AG08396 (cell line): ENCODE measurements at regions not wholly inside any gene's neighbourhood (a gene's known extent, or its start where the extent isn't known, plus 50 kb on each side); places are given as distances from the start of the nearest gene placed in this dataset.
A peak's percentile ranks its signal among the peaks of the same experiment; 100 is the strongest.

ENCODE experiments used
- DNase-seq: peaks from one replicate; pipeline ENCODE4 v3.0.0; 2012; ENCODE audit warnings: low spot score, mixed read lengths

DNA sequence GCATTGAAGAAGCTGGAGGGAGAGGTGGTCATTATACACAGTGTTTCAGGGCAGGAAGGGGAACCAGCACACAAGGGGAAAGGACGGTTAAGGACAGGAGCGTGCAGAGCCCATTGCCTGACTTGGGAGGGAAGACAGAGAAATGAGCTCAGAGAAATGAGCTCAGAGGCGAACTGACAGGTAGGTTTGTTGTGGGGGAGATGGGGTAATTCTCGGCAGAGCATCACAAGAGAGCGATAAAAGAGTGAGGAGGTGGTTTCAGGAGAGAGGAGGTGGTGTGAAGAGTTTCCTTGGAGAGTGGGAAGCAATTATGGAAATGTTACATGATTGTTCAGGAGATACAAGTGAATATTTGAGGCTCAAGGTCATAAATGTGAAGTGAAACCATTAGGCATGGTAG, 61.0 kb downstream of the MRGPRX1 start:
- DNase-seq = no peak

DNA sequence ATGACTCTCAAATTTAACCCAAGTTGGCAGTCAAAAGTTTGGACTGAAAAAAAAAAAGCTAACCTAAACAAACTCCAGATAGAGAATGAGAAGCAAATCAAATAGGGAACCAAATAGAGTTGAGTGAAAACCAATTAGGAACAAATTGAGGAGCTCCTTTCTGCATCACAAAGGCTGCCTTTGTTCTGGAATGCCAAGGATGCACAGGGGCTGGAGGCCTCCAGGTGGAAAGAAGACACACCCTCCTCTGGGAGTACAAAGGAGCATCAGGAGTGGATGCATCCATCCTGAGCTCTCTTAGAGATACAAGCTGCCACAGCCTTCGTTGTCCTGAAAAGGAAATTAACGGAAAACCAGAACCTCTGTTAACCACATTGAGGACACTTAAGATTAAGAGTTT, 73.3 kb downstream of the MRGPRX1 start:
- DNase-seq = no peak

DNA sequence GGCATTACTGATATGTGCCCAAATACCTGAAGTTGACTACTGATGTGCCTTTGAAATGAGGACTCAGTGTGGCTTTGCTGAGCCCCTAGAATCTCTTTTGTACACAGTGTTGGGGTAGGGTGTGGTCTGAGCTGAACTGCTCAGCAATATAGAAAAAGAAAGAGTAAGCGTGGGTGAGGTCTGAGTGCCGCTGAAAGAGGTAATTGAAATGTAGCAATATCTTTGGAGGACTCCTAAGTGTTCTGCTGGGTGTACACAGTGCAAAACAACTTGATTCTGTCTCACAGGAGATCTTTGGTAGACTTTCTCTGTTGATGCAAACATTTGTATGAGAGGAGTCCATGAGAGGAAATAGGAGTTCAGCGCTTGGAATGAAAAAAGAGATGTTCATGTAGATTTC, 73.7 kb upstream of the PTPN5 start:
- no peak for DNase-seq

- DNase-seq = no peak
These were observed 61.6 kb upstream of the PTPN5 start for GRCh38 chr11:18853086-18853720.

DNA sequence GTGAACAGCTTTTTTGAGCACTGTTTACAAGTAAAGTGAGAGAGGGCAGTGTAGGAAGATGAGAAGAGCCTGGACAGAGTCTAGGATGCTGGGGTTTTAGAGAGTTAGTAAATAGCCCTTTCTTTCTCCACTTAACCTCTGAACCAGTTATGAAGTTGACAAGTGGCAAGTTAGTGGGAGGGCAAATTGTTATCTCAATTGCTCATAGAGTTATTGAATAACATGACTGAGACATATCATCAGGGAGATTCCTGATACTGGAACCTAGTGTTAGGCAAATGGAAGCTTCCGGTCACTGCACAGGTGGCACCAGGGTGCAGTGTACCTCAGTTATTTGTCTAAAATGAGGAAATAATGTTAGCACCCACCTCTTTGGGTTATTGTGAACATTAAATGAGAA, 57.8 kb upstream of the PTPN5 start:
- no peak for DNase-seq

DNA sequence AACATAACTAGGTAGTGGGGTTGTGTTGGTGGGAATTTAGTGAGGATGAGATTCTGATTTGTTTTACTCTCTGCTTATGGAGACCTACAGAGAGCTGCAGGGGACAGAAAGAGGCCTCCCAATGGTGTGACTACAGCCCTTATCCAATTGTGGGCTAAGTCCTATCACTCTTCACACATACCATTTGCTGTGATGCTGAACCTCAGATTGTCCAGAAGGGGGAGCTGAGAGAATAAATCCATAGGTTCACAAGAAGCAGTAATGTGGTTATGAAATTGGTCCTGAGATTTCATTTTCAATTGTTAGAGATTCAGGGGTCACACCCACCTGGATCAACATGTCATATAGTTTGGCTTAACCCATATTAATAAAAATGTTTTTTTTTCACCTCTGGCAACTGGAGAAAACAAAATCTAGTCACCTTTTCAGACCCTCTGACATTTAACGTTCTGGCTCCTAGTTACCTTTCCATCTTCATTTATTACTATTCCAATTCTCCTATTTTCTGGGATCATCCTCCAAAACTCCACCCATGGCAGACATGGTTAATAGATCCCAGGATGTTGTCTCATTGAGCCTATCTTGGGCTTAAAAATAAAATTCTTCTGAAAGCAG, 53.3 kb upstream of the PTPN5 start:
- peak; percentile 16 for DNase-seq
